Putamen (tissue), 1 donor: ENCODE measurements at regions not wholly inside any gene's neighbourhood (a gene's known extent, or its start where the extent isn't known, plus 50 kb on each side); places are given as distances from the start of the nearest gene placed in this dataset.
"Not testable (repeated sequence)": the region's sequence is repeated elsewhere in the genome, so short reads cannot be mapped to it uniquely, and the experiment has no call there.

Source experiments
- DNase-seq: peaks from one replicate; pipeline ENCODE4 v3.0.0-alpha.2; 2016; ENCODE audit warnings: low spot score

GRCh38 chr13:46466074-46466473 lies 79.0 kb upstream of the RUBCNL start:
- not testable (repeated sequence) for DNase-seq

GRCh38 chr13:46463719-46464118 lies 76.7 kb upstream of the RUBCNL start:
- no peak for DNase-seq

- not testable (repeated sequence) for DNase-seq
These were observed 73.2 kb upstream of the RUBCNL start for GRCh38 chr13:46460223-46460622.

GRCh38 chr13:46457255-46457654 lies 70.2 kb upstream of the RUBCNL start:
- DNase-seq: not testable (repeated sequence)

GRCh38 chr13:46455924-46456323 lies 68.9 kb upstream of the RUBCNL start:
- not testable (repeated sequence) for DNase-seq

GRCh38 chr13:46451145-46451544 lies 64.1 kb upstream of the RUBCNL start:
- not testable (repeated sequence) for DNase-seq

GRCh38 chr13:46449949-46450348 lies 62.9 kb upstream of the RUBCNL start:
- not testable (repeated sequence) for DNase-seq

GRCh38 chr13:46448148-46448547 lies 61.1 kb upstream of the RUBCNL start:
- DNase-seq: not testable (repeated sequence)

GRCh38 chr13:46437808-46438404 lies 50.9 kb upstream of the RUBCNL start:
- not testable (repeated sequence) for DNase-seq
